HCT116 (cell line): ENCODE measurements at regions not wholly inside any gene's neighbourhood (a gene's known extent, or its start where the extent isn't known, plus 50 kb on each side); places are given as distances from the start of the nearest gene placed in this dataset.

ENCODE experiments used
- MAX ChIP-seq: IDR thresholded peaks from 2 replicates; pipeline ENCODE4 v1.6.1; 2012
- POLR2A ChIP-seq: IDR thresholded peaks from 2 replicates; pipeline ENCODE4 v1.7.0; 2011; ENCODE audit warnings: borderline replicate concordance; ENCODE audit not compliant: insufficient read depth, insufficient read length; ENCODE audit errors: extremely low read depth
- RAD21 ChIP-seq: IDR thresholded peaks from 2 replicates; pipeline ENCODE4 v1.6.1; 2012; ENCODE audit warnings: low read depth, mild to moderate bottlenecking
- REST ChIP-seq: IDR thresholded peaks from 2 replicates; pipeline ENCODE4 v1.6.1; 2012; ENCODE audit warnings: low read depth
- TF ChIP-seq, protein P1 (sequence below), 3 experiments: fragments of 200-600 bp in 1 of 3; sonication (generic) in 1 of 3; IDR thresholded peaks in 2 of 3; conservative IDR thresholded peaks in 1 of 3; 2 replicates each; pipeline ENCODE4 v1.5.1; 2012 to 2017; ENCODE audit warnings: low read depth in 2 of 3, low read length in 2 of 3, antibody characterized with exemption in 1 of 3, borderline replicate concordance in 1 of 3, control low read depth in 1 of 3, mild to moderate bottlenecking in 1 of 3, mixed read lengths in 1 of 3, mixed run types in 1 of 3, moderate library complexity in 1 of 3; ENCODE audit not compliant: insufficient read depth in 1 of 3

GRCh38 chr1:98360864-98361263, 300.7 kb upstream of the SNX7 start:
- TF ChIP-seq, protein P1, sequence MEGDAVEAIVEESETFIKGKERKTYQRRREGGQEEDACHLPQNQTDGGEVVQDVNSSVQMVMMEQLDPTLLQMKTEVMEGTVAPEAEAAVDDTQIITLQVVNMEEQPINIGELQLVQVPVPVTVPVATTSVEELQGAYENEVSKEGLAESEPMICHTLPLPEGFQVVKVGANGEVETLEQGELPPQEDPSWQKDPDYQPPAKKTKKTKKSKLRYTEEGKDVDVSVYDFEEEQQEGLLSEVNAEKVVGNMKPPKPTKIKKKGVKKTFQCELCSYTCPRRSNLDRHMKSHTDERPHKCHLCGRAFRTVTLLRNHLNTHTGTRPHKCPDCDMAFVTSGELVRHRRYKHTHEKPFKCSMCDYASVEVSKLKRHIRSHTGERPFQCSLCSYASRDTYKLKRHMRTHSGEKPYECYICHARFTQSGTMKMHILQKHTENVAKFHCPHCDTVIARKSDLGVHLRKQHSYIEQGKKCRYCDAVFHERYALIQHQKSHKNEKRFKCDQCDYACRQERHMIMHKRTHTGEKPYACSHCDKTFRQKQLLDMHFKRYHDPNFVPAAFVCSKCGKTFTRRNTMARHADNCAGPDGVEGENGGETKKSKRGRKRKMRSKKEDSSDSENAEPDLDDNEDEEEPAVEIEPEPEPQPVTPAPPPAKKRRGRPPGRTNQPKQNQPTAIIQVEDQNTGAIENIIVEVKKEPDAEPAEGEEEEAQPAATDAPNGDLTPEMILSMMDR (IDR thresholded peaks at IDR 0.05 in 2 of 3, conservative IDR thresholded peaks at IDR 0.05 in 1 of 3; ENCODE audit: borderline replicate concordance in 1 of 3, insufficient read depth in 1 of 3, low read depth in 2 of 3, low read length in 2 of 3) = no peak
- no peak for TF ChIP-seq RAD21
- no peak for TF ChIP-seq POLR2A
- no peak for TF ChIP-seq REST
- no peak for TF ChIP-seq MAX
